ENCODE measurements at regions not wholly inside any gene's neighbourhood (a gene's known extent, or its start where the extent isn't known, plus 50 kb on each side); places are given as distances from the start of the nearest gene placed in this dataset.

DNA sequence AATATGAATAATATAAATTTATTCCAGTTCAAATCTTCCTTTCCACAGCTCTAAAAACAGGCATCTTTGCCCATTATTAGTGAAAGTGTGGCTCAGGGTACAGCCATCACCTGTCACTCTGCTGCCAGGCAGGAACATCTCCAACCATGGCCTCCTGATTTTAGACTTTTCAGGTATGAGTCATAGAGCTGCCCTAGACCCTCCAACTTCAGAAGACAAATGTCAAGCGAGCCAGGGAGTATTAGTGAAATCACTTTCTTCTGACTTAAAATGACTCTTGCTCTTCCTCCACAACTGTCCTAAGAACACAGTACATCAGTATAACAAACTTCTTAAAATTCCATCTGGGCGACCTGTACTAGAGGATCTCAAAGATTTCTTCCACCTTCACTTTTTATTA, 78.1 kb upstream of the AKAP13 start:
- TF ChIP-seq JUND (IDR thresholded peaks at IDR 0.05) (no peak), GABPA (IDR thresholded peaks at IDR 0.05 in 1 of 2, conservative IDR thresholded peaks at IDR 0.05 in 1 of 2) (no peak), YY1 (IDR thresholded peaks at IDR 0.05) (no peak), RAD21 (IDR thresholded peaks at IDR 0.05) (no peak), EGR1 (IDR thresholded peaks at IDR 0.05; ENCODE audit: low read depth in 2 of 2) (no peak), TAF1 (conservative IDR thresholded peaks at IDR 0.05) (no peak), HNF4A (conservative IDR thresholded peaks at IDR 0.05) (no peak), HNF4G (IDR thresholded peaks at IDR 0.05) (no peak), SP1 (IDR thresholded peaks at IDR 0.05) (no peak)
- TF ChIP-seq, protein P1, sequence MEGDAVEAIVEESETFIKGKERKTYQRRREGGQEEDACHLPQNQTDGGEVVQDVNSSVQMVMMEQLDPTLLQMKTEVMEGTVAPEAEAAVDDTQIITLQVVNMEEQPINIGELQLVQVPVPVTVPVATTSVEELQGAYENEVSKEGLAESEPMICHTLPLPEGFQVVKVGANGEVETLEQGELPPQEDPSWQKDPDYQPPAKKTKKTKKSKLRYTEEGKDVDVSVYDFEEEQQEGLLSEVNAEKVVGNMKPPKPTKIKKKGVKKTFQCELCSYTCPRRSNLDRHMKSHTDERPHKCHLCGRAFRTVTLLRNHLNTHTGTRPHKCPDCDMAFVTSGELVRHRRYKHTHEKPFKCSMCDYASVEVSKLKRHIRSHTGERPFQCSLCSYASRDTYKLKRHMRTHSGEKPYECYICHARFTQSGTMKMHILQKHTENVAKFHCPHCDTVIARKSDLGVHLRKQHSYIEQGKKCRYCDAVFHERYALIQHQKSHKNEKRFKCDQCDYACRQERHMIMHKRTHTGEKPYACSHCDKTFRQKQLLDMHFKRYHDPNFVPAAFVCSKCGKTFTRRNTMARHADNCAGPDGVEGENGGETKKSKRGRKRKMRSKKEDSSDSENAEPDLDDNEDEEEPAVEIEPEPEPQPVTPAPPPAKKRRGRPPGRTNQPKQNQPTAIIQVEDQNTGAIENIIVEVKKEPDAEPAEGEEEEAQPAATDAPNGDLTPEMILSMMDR (IDR thresholded peaks at IDR 0.05; ENCODE audit: low read depth, low read length, missing input control), result no peak
- TF ChIP-seq, protein P2, sequence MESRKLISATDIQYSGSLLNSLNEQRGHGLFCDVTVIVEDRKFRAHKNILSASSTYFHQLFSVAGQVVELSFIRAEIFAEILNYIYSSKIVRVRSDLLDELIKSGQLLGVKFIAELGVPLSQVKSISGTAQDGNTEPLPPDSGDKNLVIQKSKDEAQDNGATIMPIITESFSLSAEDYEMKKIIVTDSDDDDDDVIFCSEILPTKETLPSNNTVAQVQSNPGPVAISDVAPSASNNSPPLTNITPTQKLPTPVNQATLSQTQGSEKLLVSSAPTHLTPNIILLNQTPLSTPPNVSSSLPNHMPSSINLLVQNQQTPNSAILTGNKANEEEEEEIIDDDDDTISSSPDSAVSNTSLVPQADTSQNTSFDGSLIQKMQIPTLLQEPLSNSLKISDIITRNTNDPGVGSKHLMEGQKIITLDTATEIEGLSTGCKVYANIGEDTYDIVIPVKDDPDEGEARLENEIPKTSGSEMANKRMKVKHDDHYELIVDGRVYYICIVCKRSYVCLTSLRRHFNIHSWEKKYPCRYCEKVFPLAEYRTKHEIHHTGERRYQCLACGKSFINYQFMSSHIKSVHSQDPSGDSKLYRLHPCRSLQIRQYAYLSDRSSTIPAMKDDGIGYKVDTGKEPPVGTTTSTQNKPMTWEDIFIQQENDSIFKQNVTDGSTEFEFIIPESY (IDR thresholded peaks at IDR 0.05), result no peak
- TF ChIP-seq, protein P3, sequence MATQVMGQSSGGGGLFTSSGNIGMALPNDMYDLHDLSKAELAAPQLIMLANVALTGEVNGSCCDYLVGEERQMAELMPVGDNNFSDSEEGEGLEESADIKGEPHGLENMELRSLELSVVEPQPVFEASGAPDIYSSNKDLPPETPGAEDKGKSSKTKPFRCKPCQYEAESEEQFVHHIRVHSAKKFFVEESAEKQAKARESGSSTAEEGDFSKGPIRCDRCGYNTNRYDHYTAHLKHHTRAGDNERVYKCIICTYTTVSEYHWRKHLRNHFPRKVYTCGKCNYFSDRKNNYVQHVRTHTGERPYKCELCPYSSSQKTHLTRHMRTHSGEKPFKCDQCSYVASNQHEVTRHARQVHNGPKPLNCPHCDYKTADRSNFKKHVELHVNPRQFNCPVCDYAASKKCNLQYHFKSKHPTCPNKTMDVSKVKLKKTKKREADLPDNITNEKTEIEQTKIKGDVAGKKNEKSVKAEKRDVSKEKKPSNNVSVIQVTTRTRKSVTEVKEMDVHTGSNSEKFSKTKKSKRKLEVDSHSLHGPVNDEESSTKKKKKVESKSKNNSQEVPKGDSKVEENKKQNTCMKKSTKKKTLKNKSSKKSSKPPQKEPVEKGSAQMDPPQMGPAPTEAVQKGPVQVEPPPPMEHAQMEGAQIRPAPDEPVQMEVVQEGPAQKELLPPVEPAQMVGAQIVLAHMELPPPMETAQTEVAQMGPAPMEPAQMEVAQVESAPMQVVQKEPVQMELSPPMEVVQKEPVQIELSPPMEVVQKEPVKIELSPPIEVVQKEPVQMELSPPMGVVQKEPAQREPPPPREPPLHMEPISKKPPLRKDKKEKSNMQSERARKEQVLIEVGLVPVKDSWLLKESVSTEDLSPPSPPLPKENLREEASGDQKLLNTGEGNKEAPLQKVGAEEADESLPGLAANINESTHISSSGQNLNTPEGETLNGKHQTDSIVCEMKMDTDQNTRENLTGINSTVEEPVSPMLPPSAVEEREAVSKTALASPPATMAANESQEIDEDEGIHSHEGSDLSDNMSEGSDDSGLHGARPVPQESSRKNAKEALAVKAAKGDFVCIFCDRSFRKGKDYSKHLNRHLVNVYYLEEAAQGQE (IDR thresholded peaks at IDR 0.05), result no peak
- TF ChIP-seq, protein P4, sequence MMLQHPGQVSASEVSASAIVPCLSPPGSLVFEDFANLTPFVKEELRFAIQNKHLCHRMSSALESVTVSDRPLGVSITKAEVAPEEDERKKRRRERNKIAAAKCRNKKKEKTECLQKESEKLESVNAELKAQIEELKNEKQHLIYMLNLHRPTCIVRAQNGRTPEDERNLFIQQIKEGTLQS (IDR thresholded peaks at IDR 0.05), result no peak
- TF ChIP-seq, protein P5, sequence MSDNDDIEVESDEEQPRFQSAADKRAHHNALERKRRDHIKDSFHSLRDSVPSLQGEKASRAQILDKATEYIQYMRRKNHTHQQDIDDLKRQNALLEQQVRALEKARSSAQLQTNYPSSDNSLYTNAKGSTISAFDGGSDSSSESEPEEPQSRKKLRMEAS (IDR thresholded peaks at IDR 0.05), result no peak
